Kidney (tissue), 13 donors: ENCODE measurements at regions not wholly inside any gene's neighbourhood (a gene's known extent, or its start where the extent isn't known, plus 50 kb on each side); places are given as distances from the start of the nearest gene placed in this dataset.

Source experiments
- DNase-seq, 5 donors: peaks; one replicate each; pipeline ENCODE4 v3.0.0-alpha.2; 2013 to 2020
- FAIRE-seq: peaks from 2 replicates; lab custom pipeline; 2012; peaks lifted over from hg19 to GRCh38; lab: Jason Lieb, UNC
- H3K27ac ChIP-seq, 2 donors: one replicate each; pipeline ENCODE4 v1.7.0; 2013; ENCODE audit warnings: low read depth in 2 of 2, low read length in 2 of 2, inconsistent platforms in 1 of 2
- H3K27me3 ChIP-seq: one replicate; pipeline ENCODE4 v1.7.1; 2013; ENCODE audit warnings: low read length, inconsistent platforms; ENCODE audit not compliant: control insufficient read depth, insufficient read depth
- H3K36me3 ChIP-seq, 3 donors: one replicate each; pipeline versions ENCODE4 v1.7.0 to v1.7.1; 2013; ENCODE audit warnings: low read length in 3 of 3, control low read depth in 1 of 3, inconsistent platforms in 1 of 3; ENCODE audit not compliant: insufficient read depth in 3 of 3, control insufficient read depth in 2 of 3
- H3K4me1 ChIP-seq, 3 donors: one replicate each; pipeline versions ENCODE4 v1.7.0 to v1.7.1; 2013; ENCODE audit warnings: low read length in 3 of 3, inconsistent platforms in 1 of 3, low read depth in 1 of 3; ENCODE audit not compliant: control insufficient read depth in 2 of 3, insufficient read depth in 2 of 3
- H3K4me3 ChIP-seq, 3 donors: one replicate each; pipeline versions ENCODE4 v1.7.0 to v1.8.1; 2013; ENCODE audit warnings: low read length in 3 of 3, control low read depth in 1 of 3, inconsistent platforms in 1 of 3
- H3K9ac ChIP-seq, 3 donors: one replicate each; pipeline versions ENCODE4 v1.7.0 to v1.7.1; 2013; ENCODE audit warnings: low read length in 3 of 3, control low read depth in 1 of 3, inconsistent platforms in 1 of 3
- H3K9me3 ChIP-seq, 3 donors: one replicate each; pipeline versions ENCODE4 v1.7.0 to v1.7.1; 2013; ENCODE audit warnings: low read length in 3 of 3, control low read depth in 1 of 3, inconsistent platforms in 1 of 3; ENCODE audit not compliant: control insufficient read depth in 2 of 3, insufficient read depth in 1 of 3
- CTCF ChIP-seq: IDR thresholded peaks from 3 replicates; pipeline ENCODE4 v1.5.1; 2012; ENCODE audit warnings: mild to moderate bottlenecking, moderate library complexity, borderline replicate concordance; ENCODE audit not compliant: insufficient read depth; ENCODE audit errors: extremely low read depth
- intact Hi-C: fragments of 100-400 bp; cut with DNase I; formaldehyde crosslinking; loops from one replicate; pipeline ENCODE4 v1.11.1; 2022
- donor health status: control.
- donor health status: control.
- donor health status: control.
- donor health status: control.
- donor health status: control.
- donor health status: DM: yes; HTN: yes; CAD: no.
- donor health status: Normal renal cell carcinoma (clear cell type).

GRCh38 chr2:120979398-120979797 lies 243.7 kb downstream of the GLI2 start:
- TF ChIP-seq CTCF = no peak
- H3K4me1 ChIP-seq = no peaks in the 10 kb centered on the region
- FAIRE-seq (no peak), DNase-seq (no peak)
- peaks cover 0 to 2% (median 0%) of the 10 kb centered on the region in 3 donors for H3K36me3 ChIP-seq
- H3K4me3 ChIP-seq = no peak overlapping the region
- no peak overlapping the region for H3K27ac ChIP-seq
- intact Hi-C loops = no loop called here
- no peak overlapping the region for H3K9ac ChIP-seq
- no peaks in the 10 kb centered on the region for H3K9me3 ChIP-seq
- H3K27me3 ChIP-seq = no peaks in the 10 kb centered on the region

DNA sequence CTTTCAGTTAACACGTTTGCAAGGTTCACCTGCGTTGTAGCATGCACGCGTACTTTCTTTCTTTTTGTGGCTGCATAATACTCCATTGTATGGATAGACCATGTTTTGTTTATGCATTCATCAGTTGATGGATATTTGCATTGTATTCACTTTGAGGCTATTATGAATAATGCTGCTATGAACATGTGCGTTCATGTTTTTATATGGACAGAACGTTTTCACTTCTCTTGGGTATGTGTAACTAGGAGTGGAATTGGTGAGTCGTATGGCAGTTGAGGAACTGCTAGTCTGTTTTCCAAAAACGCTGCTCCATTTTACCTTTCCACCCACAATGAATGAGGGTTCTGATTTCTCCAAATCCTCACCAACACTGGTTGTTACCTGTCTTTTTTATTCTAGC lies 244.3 kb downstream of the GLI2 start:
- DNase-seq (no peak), FAIRE-seq (no peak)
- Histone ChIP-seq H3K9me3 (no peaks in the 10 kb centered on the region), H3K36me3 (no peaks in the 10 kb centered on the region), H3K9ac (no peak overlapping the region), H3K4me3 (no peak overlapping the region), H3K27ac (no peak overlapping the region), H3K4me1 (no peaks in the 10 kb centered on the region), H3K27me3 (no peaks in the 10 kb centered on the region)
- TF ChIP-seq CTCF = no peak
- intact Hi-C loops = no loop called here

GRCh38 chr2:120981443-120981842 lies 245.8 kb downstream of the GLI2 start:
- Histone ChIP-seq H3K4me3 (no peak overlapping the region), H3K9me3 (no peaks in the 10 kb centered on the region), H3K9ac (no peak overlapping the region), H3K27ac (no peak overlapping the region), H3K36me3 (no peaks in the 10 kb centered on the region), H3K27me3 (no peaks in the 10 kb centered on the region), H3K4me1 (no peaks in the 10 kb centered on the region)
- intact Hi-C loops = no loop called here
- no peak for FAIRE-seq
- DNase-seq = no peak
- TF ChIP-seq CTCF = no peak

DNA sequence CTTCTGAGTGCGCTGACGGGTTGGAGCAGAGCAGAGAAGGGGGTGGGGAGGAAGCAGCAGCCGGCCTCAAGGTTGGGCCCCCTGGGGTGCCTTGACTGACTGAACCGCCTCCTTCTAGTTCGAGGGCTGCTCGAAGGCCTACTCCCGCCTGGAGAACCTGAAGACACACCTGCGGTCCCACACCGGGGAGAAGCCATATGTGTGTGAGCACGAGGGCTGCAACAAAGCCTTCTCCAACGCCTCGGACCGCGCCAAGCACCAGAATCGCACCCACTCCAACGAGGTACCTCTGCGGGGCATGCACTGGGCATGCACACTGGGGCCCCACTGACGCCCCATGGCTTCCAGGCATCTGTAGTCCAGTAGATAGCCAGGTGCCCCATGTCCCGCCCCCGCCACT lies 246.9 kb downstream of the GLI2 start:
- Histone ChIP-seq H3K4me1 (no peaks in the 10 kb centered on the region), H3K27ac (no peak overlapping the region), H3K9me3 (no peaks in the 10 kb centered on the region), H3K36me3 (no peaks in the 10 kb centered on the region), H3K4me3 (no peak overlapping the region), H3K27me3 (no peaks in the 10 kb centered on the region), H3K9ac (no peak overlapping the region)
- TF ChIP-seq CTCF = no peak
- intact Hi-C loops = no loop called here
- FAIRE-seq = no peak
- DNase-seq = no peak
